ENCODE measurements at regions not wholly inside any gene's neighbourhood (a gene's known extent, or its start where the extent isn't known, plus 50 kb on each side); places are given as distances from the start of the nearest gene placed in this dataset.
"Not testable (repeated sequence)": the region's sequence is repeated elsewhere in the genome, so short reads cannot be mapped to it uniquely, and the experiment has no call there.

DNA sequence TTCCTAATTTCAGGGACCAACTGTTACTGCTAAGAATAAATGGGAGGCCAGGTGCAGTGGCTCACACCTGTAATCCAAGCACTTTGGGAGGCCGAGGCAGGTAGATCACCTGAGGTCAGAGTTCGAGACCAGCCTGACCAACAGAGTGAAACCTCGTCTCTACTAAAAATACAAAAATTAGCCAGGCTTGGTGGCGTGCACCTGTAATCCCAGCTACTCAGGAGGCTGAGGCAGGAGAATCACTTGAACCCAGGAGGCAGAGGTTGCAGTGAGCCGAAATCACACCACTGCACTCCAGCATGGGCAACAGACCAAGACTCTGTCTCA is 95.6 kb upstream of the CHD2 start:
- DNase-seq (ENCODE audit: low read depth): not testable (repeated sequence)

DNA sequence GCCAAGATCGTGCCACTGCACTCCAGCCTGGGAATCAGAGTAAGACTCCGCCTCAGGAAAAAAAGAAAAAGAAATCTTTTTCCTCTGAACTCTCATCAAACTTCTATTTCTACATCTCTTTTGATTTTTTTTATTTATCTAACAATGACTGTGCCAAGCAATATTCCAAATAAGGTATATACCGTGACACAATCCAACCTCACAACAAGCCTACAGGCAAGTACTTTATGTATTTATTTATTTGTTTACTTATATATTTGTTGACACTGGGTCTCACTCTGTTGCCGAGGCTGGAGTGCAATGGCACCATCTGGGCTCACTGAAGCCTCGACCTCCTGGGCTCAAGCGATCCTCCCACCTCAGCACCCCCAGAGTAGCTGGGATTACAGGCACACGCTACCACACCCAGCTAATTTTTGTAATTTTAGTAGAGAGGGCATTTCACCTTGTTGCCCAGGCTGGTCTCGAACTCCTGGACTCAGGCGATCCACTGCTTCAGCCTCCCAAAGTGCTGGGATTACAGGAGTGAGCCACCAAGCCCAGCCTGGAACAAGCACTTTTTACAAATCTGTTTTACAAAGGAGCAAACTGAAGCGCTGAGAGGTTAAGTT is 94.9 kb upstream of the CHD2 start:
- DNase-seq (ENCODE audit: low read depth): no peak

DNA sequence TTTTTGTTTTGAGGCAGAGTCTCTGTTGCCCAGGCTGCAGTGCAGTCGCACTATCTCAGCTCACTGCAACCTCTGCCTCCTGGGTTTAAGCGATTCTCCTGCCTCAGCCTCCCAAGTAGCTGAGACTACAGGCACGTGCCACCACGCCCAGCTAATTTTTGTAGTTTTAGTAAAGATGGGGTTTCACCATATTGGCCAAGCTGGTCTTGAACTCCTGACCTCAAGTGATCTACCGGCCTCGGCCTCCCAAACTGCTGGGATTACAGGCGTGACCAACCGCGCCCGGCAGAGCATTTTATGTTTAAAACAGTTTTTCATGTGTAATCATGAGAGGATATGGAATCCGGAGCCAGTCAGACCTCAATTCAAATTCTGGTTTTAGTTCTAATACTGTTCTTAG is 94.0 kb upstream of the CHD2 start:
- DNase-seq (ENCODE audit: low read depth): not testable (repeated sequence)

DNA sequence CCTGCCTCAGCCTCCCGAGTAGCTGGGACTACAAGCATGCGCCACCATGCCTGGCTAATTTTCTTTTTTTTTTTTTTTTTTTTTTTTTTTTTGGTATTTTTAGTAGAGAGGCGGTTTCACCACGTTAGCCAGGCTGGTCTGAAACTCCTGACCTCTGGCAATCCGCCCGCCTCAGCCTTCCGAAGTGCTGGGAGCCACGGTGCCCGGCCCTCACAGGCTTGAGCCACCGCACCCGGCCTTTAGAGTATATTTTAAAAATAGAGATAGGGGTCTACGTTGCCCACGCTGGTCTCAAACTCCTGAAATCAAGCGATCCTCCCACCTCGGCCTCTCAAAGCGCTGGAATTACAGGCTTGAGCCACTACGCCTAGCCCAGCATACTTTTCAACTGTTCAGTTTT is 93.4 kb upstream of the CHD2 start:
- DNase-seq (ENCODE audit: low read depth): no peak

DNA sequence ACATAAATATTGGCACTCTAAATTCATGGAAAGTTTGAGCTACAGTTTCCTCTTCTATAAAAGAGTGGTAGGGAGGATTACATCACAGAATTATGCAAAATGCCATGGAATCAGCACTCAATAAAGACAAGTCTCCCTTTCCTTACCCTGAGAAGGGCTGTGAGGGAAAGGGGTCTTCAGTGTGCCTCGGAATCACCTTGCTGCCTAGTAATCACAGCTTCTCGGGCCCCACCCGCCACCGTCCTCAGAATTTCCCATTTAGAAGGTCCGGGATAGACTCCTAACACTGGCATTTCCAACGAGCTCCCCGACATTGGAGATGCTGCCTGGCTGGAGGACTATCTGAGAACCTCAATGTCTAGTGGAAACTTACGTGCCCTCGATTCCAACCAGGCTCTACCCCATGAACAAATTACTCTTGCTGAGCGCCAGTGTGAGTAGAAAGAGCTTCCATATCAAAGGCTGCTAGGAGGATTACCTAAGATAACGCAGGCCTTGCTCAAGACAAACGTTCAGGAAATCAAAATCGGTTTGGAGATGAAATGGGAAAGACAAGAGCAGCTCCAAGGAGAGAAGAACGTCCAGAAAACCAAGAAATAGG is 92.1 kb upstream of the CHD2 start:
- no peak for DNase-seq (ENCODE audit: low read depth)

DNA sequence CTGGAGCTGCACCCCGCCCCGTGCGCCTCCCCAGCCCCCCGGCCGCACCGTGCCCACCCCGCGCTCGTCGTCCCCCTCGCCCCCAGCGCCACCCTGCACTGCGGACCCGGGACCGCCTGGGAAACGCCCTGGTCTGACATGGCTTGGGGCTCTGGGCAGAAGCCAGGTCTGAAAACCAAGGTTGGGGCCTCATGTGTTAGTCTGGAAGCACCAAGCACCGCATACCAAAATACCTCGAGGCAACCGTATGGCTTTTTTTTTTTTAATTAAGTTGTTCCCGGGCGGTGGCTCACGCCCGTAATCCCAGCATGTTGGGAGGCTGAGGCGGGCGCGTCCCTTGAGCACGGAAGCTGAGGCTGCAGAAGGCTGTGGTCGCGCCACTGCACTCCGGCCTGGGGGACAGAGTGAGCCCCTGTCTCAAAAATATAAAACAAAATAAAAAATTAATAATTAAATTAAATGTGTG is 91.5 kb upstream of the CHD2 start:
- DNase-seq (ENCODE audit: low read depth): no peak

DNA sequence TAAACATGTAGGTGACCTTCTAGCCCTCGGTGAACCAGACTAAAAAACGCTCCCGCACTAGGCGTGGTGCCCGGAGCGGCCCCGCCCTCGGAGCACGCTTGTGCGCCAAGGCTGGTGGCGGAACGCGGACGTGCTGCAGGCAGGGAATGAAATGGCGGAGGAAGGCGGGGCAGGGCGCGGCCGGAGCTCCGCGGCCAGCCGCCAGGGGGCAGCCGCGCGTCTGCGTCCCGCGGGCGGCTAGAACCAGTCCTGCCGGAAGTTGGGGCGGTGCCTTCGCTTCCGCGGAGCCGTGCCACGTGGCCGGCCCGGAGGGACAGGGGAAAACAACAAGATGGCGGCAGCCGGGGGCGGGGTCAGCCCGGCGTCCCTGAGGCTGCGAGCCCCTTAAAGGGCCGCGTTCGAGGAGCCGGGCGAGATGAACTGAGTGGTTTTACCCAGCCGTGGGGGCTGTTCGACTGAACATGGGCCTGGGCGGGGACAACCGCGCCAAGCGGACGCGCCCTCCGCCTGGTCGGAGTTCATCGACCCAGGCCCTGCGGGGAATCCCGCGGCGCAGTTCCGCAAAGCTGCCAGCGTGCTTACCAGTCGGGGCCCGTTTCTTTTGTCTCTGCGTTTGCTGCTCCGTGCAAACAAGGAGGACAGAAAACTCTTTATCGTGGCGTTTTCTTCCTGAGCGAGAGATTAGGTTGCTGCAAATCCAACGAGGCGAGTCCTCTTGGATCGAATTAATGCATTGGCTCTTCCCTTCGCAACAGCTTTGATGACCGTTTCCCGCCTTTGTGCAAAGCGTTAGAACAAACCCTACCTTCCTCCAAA is 90.9 kb upstream of the CHD2 start:
- peak; percentile 80 for DNase-seq (ENCODE audit: low read depth)

DNA sequence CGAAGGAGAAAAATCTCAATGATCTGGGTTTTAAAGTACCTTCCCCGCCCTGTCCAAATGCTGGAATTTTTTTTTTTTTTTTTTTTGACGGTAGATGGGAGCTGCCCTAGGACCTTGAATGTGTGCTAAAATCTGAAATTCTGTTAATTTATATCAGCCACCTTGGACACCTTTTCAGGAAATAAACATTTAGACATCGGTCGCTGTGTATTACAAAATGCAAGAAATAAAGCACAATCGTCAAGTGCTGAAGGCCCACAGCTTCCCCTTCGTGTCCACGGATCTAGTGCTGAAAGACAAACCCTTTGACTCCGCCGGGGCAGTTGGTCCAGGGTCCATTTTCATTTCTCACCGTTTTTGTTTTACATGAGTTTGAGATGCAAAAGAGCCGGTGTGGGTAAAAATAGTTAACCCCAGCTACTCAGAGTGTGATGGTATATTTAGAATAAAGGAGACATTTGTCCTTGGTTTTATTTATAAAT is 90.2 kb upstream of the CHD2 start:
- DNase-seq (ENCODE audit: low read depth): no peak

DNA sequence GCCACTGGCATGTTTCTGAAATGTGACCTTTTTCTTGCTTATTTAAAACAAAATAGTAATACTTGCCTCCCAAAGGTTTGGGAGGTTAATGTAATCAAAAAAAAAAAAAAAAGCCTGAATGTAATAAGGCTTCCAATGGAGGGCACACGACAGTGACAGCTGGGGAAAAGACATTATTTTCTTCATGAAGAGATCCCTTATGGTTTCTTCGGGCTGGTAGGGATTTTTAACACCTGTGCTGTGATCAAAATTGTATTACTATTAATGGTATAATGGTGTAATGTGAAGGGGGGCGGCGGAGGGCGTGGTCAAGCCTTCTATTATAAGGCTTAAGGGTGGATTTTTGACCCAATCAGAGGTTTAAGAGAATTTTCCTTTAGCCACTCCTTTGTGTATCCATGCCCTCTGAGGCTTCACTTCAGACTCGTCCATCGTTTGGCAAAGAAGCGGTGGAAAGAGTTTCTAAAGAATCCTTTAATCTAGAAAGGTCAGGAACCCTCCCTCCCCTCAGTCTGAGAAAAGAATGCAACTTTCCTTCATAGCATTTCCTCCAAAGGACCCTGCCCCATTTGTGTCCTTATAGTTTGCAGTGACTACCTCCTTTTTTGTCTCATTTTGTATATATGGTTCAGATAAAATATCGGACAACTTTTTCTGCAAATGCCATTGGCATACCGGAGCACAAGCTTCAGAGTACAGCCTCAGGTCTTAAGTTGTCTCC is 89.5 kb upstream of the CHD2 start:
- DNase-seq (ENCODE audit: low read depth): no peak

DNA sequence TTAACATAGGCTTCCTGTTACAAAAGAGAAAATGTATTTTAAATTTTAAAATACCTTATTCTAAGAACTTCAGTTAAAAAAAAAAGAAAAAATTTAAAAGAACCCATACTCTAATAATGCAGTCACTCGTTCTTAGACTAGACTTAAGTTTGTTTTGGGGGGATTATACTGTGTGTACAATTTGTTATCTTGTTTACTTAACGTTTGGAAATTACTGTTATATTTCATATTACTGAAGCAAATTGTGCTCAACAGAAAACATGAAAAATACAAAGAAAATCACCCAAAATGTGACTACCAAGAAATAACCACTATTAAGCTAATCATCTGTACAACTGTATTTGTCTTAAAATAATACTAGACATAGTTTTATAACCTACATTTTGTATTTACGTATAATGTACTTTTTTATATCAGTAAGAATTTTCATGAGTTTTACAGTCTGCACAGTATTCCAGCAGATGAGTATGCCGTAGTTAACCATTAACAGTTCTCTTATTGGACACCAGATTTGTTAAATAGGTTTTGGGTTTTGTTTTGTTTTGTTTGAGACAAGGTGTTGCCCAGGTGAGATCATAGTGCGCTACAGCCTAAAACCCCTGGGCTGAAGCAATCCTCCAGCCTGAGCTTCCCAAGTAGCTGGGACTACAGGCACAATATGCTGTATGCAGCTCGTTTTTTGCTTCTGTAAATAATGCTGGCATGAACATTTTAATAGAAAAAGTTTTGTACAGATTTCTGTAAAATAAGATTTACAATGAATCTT is 88.8 kb upstream of the CHD2 start:
- DNase-seq (ENCODE audit: low read depth): no peak

DNA sequence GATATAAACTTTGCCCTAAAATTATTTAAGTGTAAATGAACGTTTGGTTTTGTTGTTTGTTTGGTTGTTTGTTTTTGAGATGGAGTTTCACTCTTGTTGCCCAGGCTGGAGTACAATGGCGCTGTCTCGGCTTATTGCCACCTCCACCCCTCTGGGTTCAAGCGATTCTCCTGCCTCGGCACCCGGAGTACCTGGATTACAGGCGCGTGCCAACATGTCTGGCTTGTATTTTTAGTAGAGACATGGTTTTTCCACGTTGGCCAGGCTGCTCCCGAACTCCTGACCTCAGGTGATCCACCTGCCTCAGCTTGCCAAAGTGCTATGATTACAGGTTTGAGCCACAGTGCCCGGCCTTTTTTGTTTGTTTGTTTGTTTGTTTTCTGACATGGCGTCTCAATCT is 87.9 kb upstream of the CHD2 start:
- no peak for DNase-seq (ENCODE audit: low read depth)

DNA sequence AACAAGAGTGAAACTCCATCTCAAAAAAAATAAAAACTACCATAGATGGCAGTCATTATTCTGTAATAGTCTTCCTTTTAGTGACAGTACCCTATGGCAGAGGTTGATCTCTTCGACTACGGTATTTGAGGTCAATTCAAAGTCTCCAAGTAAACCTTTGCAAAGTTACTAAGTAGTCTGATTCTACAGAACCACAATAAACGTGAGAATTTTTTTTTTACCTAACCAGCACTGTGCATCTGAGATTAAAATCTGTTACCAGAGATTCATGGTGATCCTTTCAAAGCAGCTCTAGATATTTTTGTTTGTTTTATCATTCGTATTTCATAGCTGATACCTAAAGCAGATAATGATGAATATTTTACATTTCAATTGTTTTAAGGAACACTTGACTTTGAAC is 86.6 kb upstream of the CHD2 start:
- DNase-seq (ENCODE audit: low read depth): no peak

DNA sequence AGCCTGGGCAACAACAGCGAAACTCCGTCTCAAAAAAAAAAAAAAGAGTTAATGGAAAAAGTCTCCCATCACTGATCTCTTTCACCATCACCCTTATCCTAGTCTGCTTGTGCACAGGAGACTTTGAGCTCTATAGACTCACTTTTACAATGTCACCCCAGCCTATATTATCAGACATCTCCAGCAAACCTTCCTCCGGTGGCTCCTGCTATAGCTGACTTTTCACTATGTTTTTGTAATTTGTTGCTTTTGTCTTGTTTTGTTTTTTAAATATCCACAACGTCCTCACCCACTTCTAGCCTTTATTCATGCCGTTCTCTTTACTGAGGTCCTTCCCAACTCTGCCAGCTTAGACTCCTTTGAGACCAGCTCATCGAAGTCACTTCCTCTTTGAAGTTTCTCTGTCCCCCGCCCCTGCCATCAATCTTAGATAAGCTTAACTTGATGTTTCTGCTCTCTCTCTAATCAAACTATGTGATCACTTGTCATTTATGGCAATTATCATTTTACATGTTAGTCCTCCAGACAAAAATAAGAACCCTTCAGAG is 82.7 kb upstream of the CHD2 start:
- DNase-seq (ENCODE audit: low read depth): no peak

DNA sequence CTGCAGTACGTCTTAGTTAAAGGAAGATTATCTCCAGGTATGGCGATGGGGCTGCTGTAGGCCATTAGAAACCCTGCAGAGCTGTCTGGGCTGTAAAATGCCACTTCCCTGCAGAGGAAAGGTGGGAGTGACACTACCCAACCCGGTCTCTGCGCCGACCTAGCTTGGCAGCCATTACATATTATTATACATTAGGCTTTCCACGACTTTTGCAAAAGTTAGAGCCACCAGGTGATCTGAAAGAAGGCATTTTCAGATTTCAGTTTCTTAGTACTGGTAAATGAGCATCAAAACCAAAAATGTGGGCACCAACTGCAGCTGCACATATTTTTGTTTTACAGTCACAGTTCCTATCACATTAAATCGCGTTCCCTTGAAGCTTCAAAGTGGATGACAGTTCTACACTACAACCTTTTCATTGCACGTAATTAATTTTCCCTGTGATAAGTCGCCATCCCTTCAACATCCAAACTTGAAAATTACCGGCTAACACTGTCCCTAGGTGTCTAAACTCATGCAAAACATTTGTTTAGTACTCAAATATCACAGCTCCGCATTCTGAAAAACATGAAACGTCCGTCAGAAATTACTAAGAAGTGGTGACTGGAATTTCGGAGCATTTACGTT is 81.4 kb upstream of the CHD2 start:
- DNase-seq (ENCODE audit: low read depth): no peak

DNA sequence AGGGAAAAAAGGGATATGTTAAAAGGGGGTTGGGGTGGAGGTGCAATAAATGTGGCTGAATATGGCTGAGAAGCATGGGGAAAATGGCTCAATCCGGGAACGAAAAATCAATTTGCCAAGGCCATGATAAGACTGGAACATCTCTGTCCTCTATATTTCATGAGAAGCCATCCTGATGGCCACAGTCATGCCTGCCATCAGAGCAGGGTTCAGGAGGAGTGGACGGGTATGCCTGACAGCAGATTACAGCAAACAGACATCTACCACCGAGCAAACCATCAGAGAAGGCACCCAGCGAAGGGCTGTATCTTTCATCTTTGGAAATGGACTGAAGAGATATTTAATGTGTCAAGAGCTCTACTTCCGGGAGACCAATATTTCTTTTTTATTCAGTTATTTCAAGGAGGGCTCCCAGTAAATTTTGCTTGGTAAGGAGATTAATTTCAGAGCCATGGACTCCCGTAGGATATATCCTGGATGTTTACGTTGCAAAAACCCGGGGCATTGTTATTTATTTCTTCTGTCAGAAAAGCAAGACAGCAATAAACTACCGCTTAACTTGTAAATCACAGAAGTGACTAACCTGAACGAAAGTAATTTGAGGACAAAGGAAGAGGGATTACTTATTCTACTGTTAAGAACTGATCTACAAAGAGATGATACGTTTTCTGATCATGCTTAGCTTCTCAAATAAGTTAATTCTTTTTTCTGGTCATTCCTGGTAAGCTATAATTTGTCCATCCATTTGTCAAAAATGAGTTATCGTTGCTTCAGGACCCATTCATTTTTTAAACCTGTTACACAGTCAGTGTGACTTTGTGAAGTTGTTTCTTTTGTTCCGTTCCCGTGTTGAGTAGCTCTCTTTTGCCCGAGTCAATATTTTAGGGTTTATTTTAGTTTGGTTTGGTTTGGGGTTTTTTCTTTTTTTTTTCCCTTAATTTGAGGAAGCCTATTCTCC is 80.6 kb upstream of the CHD2 start:
- no peak for DNase-seq (ENCODE audit: low read depth)

DNA sequence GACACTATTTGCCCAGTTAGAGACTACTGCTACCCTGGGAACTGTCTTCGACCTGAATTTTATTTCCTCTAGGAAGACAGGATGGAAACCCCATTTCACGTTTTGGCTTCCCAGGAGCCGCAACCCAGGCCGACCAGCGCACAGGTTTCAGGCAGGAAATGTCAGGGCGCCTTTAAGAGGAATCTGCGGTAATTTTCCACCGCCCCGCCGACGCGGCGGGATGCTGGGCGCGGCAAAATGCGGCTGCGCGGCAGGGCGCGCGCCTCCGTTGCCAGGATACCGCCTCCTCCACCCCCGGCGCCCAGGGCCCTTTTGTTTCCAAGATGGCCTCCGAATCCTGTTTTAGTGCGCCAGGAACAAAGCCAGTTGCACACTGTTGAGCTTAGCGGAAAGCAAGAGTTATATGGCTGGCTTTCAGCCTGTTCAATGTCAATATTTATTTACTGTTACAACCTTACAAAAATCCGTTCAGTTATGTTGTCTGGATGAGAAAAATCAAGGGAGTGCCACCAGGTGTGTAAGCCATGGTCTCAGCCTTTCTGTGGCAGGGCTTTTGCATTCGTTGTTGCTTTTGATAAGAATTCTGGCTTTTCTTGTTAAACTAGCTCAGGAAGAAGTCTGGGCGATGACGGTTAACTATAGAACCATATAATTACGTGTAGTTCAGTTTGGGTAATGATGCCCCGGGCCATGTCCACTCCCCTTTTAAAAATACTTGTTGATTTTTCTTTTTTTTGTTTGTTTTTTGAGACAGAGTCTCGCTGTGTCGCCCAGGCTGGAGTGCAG is 79.7 kb upstream of the CHD2 start:
- DNase-seq (ENCODE audit: low read depth): peak; percentile 57

DNA sequence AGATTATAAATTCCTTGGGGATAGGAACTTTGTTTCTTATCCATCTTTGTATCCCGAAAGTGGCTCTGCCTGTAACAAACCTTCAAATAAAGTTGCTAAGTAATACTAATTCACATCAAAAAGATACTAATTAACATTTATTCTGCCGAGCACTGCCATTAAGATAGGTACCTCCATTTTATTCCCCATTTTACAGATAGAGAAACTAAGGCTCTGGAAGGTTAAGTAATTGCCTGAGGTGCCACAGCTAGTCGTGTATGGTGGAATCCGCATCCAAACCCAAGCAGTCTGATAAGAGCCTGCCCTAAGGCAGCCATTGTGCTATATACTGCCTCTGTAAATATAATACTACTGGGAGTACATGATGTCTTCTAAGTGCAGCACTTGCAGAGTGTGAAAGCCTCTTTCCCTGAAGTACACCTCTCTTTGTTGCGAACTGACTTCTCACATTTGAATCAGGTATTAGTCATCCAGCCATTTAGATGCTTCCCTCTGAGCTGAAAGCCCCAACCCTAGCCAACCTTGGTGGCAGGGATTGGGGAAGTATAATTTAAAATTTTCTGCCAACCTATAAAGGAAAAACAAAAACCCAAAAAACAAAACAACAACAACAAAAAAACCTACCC is 78.5 kb upstream of the CHD2 start:
- no peak for DNase-seq (ENCODE audit: low read depth)

Data from HS-5 (cell line).